Tibial artery (tissue), 4 donors: ENCODE measurements at regions not wholly inside any gene's neighbourhood (a gene's known extent, or its start where the extent isn't known, plus 50 kb on each side); places are given as distances from the start of the nearest gene placed in this dataset.

Experiments used
- DNase-seq, 2 donors: peaks; one replicate each; pipeline ENCODE4 v3.0.0-alpha.2; 2019
- H3K27ac ChIP-seq, 2 donors: fragments of 200-600 bp; sonication (generic) in 1 of 2; 1 replicate in 1 of 2; 2 replicates in 1 of 2; pipeline ENCODE4 v1.5.1; 2018 to 2019; ENCODE audit warnings: mild to moderate bottlenecking in 1 of 2
- H3K27me3 ChIP-seq, 2 donors: fragments of 200-600 bp; sonication (generic) in 1 of 2; one replicate each; pipeline versions ENCODE4 v1.5.1 to v1.6.0; 2016 to 2019
- H3K36me3 ChIP-seq, 3 donors: fragments of 200-600 bp; sonication (generic) in 2 of 3; one replicate each; pipeline ENCODE4 v1.5.1; 2016 to 2019; ENCODE audit warnings: mild to moderate bottlenecking in 2 of 3
- H3K4me1 ChIP-seq, 4 donors: fragments of 200-600 bp; sonication (generic) in 2 of 4; 1 replicate in 3 of 4; 2 replicates in 1 of 4; pipeline ENCODE4 v1.5.1; 2016 to 2019
- H3K4me3 ChIP-seq, 2 donors: fragments of 200-600 bp; sonication (generic) in 1 of 2; 1 replicate in 1 of 2; 2 replicates in 1 of 2; pipeline ENCODE4 v1.5.1; 2018 to 2019; ENCODE audit warnings: mild to moderate bottlenecking in 2 of 2
- H3K9me3 ChIP-seq, 3 donors: fragments of 200-600 bp; sonication (generic) in 1 of 3; one replicate each; pipeline ENCODE4 v1.5.1; 2016 to 2019
- CTCF ChIP-seq, 2 experiments: fragments of 200-600 bp in 1 of 2; fragments of 450-650 bp in 1 of 2; IDR thresholded peaks; one replicate each; pipeline ENCODE4 v1.5.1; 2017 to 2019; ENCODE audit warnings: antibody characterized with exemption in 2 of 2, mild to moderate bottlenecking in 1 of 2, moderate library complexity in 1 of 2
- intact Hi-C: fragments of 100-400 bp; cut with DNase I; formaldehyde crosslinking; loops from one replicate; pipeline ENCODE4 v1.15.0; 2023; ENCODE audit warnings: low total_unique reads

GRCh38 chr11:32232516-32232915 is 141.6 kb downstream of the RCN1 start:
- DNase-seq: no peak
- no peak for TF ChIP-seq CTCF (IDR thresholded peaks at IDR 0.05)
- Histone ChIP-seq H3K27ac (no peak overlapping the region), H3K9me3 (no peaks in the 10 kb centered on the region), H3K4me3 (no peak overlapping the region), H3K27me3 (no peaks in the 10 kb centered on the region), H3K36me3 (no peaks in the 10 kb centered on the region), H3K4me1 (no peaks in the 10 kb centered on the region)
- intact Hi-C loops: no loop called here

GRCh38 chr11:32233276-32233675 is 142.4 kb downstream of the RCN1 start:
- Histone ChIP-seq H3K9me3 (no peaks in the 10 kb centered on the region), H3K4me3 (no peak overlapping the region), H3K36me3 (no peaks in the 10 kb centered on the region), H3K27me3 (no peaks in the 10 kb centered on the region), H3K27ac (no peak overlapping the region), H3K4me1 (no peaks in the 10 kb centered on the region)
- no peak for TF ChIP-seq CTCF (IDR thresholded peaks at IDR 0.05)
- DNase-seq: no peak
- intact Hi-C loops: no loop called here

- Histone ChIP-seq H3K27ac (no peak overlapping the region), H3K27me3 (no peaks in the 10 kb centered on the region), H3K4me3 (no peak overlapping the region), H3K9me3 (no peaks in the 10 kb centered on the region), H3K4me1 (no peaks in the 10 kb centered on the region), H3K36me3 (no peaks in the 10 kb centered on the region)
- DNase-seq: no peak
- TF ChIP-seq CTCF (IDR thresholded peaks at IDR 0.05): no peak
- intact Hi-C loops: no loop called here
Measured at GRCh38 chr11:32233928-32234327, 143.1 kb downstream of the RCN1 start.

GRCh38 chr11:32244453-32244852 is 153.6 kb downstream of the RCN1 start:
- H3K27me3 ChIP-seq: no peaks in the 10 kb centered on the region
- H3K4me1 ChIP-seq: no peaks in the 10 kb centered on the region
- no peaks in the 10 kb centered on the region for H3K36me3 ChIP-seq
- H3K4me3 ChIP-seq: no peak overlapping the region
- no peak overlapping the region for H3K27ac ChIP-seq
- no peaks in the 10 kb centered on the region for H3K9me3 ChIP-seq
- TF ChIP-seq CTCF (IDR thresholded peaks at IDR 0.05): no peak
- DNase-seq: no peak
- intact Hi-C loops: no loop called here

GRCh38 chr11:32253706-32254105 is 162.8 kb downstream of the RCN1 start:
- H3K9me3 ChIP-seq: no peaks in the 10 kb centered on the region
- no peak overlapping the region for H3K27ac ChIP-seq
- no peaks in the 10 kb centered on the region for H3K4me1 ChIP-seq
- no peak for TF ChIP-seq CTCF (IDR thresholded peaks at IDR 0.05)
- DNase-seq: no peak
- H3K27me3 ChIP-seq: no peaks in the 10 kb centered on the region
- H3K36me3 ChIP-seq: no peaks in the 10 kb centered on the region
- intact Hi-C loops: no loop called here
- no peak overlapping the region for H3K4me3 ChIP-seq

- H3K4me3 ChIP-seq: no peak overlapping the region
- no peak for TF ChIP-seq CTCF (IDR thresholded peaks at IDR 0.05)
- H3K27ac ChIP-seq: no peak overlapping the region
- no peaks in the 10 kb centered on the region for H3K9me3 ChIP-seq
- intact Hi-C loops: no loop called here
- no peaks in the 10 kb centered on the region for H3K27me3 ChIP-seq
- no peak for DNase-seq
- H3K4me1 ChIP-seq: no peaks in the 10 kb centered on the region
- no peaks in the 10 kb centered on the region for H3K36me3 ChIP-seq
Measured at GRCh38 chr11:32255841-32256240, 165.0 kb downstream of the RCN1 start.
